MG63 (cell line): ENCODE measurements at regions not wholly inside any gene's neighbourhood (a gene's known extent, or its start where the extent isn't known, plus 50 kb on each side); places are given as distances from the start of the nearest gene placed in this dataset.

Experiments
- DNase-seq: peaks from one replicate; pipeline ENCODE4 v3.0.0-alpha.2; 2020
- H3K27me3 ChIP-seq: fragments of 250-450 bp; sonication (Bioruptor Pico); 2 replicates; pipeline ENCODE4 v1.5.1; 2020; ENCODE audit warnings: mild to moderate bottlenecking, moderate library complexity
- H3K36me3 ChIP-seq: fragments of 250-450 bp; sonication (Bioruptor Pico); 2 replicates; pipeline ENCODE4 v1.5.1; 2020; ENCODE audit warnings: mild to moderate bottlenecking, moderate library complexity
- H3K4me3 ChIP-seq: fragments of 250-450 bp; sonication (Bioruptor Pico); 2 replicates; pipeline ENCODE4 v1.5.1; 2020; ENCODE audit warnings: mild to moderate bottlenecking, moderate library complexity
- H3K9me3 ChIP-seq: fragments of 250-450 bp; sonication (Bioruptor Pico); 2 replicates; pipeline ENCODE4 v1.5.1; 2020; ENCODE audit warnings: mild to moderate bottlenecking, moderate library complexity

- Histone ChIP-seq H3K9me3 (no peaks in the 10 kb centered on the region), H3K36me3 (no peaks in the 10 kb centered on the region), H3K27me3 (no peaks in the 10 kb centered on the region), H3K4me3 (no peak overlapping the region)
- DNase-seq = no peak
These were observed 55.0 kb downstream of the TMEM30B start for GRCh38 chr14:61226015-61226654.

- Histone ChIP-seq H3K4me3 (no peak overlapping the region), H3K27me3 (no peaks in the 10 kb centered on the region), H3K9me3 (no peaks in the 10 kb centered on the region), H3K36me3 (no peaks in the 10 kb centered on the region)
- no peak for DNase-seq
These were observed 55.8 kb downstream of the TMEM30B start for GRCh38 chr14:61225344-61225743.

- DNase-seq = no peak
- no peaks in the 10 kb centered on the region for H3K9me3 ChIP-seq
- H3K36me3 ChIP-seq = no peaks in the 10 kb centered on the region
- H3K4me3 ChIP-seq = no peak overlapping the region
- H3K27me3 ChIP-seq = no peaks in the 10 kb centered on the region
These were observed 57.6 kb downstream of the TMEM30B start for GRCh38 chr14:61223552-61223951.

DNA sequence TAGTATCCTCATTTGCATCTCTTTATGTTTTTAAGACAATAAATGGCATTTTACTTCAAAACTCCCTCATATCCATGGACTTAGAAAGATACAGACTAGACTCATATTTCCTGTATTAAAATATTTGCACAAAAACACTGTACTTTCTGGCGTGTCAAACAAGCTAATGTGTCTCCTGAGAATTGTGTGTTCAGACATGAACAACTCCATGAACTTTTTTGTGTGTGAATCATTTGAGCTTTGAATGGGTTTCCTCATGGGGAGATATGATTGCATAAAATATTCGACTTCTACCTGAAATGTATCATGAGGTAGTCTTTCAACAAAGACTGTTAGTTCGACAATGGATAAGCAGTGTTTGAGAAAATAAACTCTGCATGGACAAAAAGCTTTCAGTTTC lies 58.8 kb downstream of the TMEM30B start:
- Histone ChIP-seq H3K27me3 (no peaks in the 10 kb centered on the region), H3K36me3 (no peaks in the 10 kb centered on the region), H3K9me3 (no peaks in the 10 kb centered on the region), H3K4me3 (no peak overlapping the region)
- no peak for DNase-seq

DNA sequence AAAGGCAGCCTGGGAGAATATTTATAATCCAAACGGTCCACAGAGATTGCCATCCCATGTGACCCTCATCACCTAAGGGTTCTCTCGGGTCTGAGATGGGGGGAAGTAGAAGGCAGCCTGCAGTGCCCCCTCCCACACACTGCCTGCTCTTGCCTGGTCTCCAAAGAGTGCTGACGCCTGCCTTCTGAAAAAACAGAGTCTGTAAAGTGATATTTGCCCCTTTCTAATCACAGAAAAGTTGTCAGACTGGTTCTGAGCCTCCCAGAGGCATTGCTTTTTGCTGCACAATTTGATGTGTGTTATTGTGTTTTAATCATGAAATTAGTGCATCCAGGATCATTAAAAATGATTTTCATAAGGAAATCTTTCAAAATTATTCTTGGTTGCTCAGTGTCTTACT lies 59.2 kb downstream of the TMEM30B start:
- Histone ChIP-seq H3K4me3 (no peak overlapping the region), H3K9me3 (no peaks in the 10 kb centered on the region), H3K36me3 (no peaks in the 10 kb centered on the region), H3K27me3 (no peaks in the 10 kb centered on the region)
- no peak for DNase-seq

- no peaks in the 10 kb centered on the region for H3K36me3 ChIP-seq
- H3K9me3 ChIP-seq = no peaks in the 10 kb centered on the region
- no peak for DNase-seq
- no peaks in the 10 kb centered on the region for H3K27me3 ChIP-seq
- no peak overlapping the region for H3K4me3 ChIP-seq
These were observed 61.5 kb downstream of the TMEM30B start for GRCh38 chr14:61219673-61220072.

- no peaks in the 10 kb centered on the region for H3K36me3 ChIP-seq
- H3K27me3 ChIP-seq = no peaks in the 10 kb centered on the region
- H3K4me3 ChIP-seq = no peak overlapping the region
- H3K9me3 ChIP-seq = no peaks in the 10 kb centered on the region
- no peak for DNase-seq
These were observed 61.9 kb downstream of the TMEM30B start for GRCh38 chr14:61219256-61219655.

GRCh38 chr14:61218767-61219166 lies 62.4 kb downstream of the TMEM30B start:
- no peak for DNase-seq

GRCh38 chr14:61218157-61218556 lies 63.0 kb downstream of the TMEM30B start:
- DNase-seq = no peak
- Histone ChIP-seq H3K4me3 (no peak overlapping the region), H3K27me3 (no peaks in the 10 kb centered on the region), H3K36me3 (no peaks in the 10 kb centered on the region), H3K9me3 (no peaks in the 10 kb centered on the region)

More at GRCh38 chr14:61218767-61219166, 62.4 kb downstream of the TMEM30B start:
- Histone ChIP-seq H3K4me3 (no peak overlapping the region), H3K9me3 (no peaks in the 10 kb centered on the region), H3K36me3 (no peaks in the 10 kb centered on the region), H3K27me3 (no peaks in the 10 kb centered on the region)

DNA sequence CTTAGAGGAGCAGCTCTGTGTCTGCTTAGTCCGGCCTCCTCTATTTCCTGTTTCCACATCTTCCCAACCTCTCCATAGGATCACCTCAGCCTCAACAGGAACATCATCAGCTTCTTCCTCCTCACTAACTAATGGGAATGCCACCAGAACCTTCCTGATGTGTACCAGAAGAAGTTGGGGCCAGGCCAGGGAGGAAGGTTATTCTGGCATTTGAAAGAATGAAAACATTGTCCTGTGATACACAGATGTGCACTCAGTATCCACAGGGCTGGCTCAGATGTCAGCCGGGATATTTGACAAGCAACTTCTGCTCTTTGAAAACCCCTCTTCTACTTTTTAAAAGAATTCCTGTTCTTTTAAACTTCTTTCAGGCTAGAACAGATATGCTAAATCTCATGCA lies 63.6 kb downstream of the TMEM30B start:
- no peaks in the 10 kb centered on the region for H3K36me3 ChIP-seq
- no peaks in the 10 kb centered on the region for H3K27me3 ChIP-seq
- H3K9me3 ChIP-seq = no peaks in the 10 kb centered on the region
- no peak for DNase-seq
- H3K4me3 ChIP-seq = no peak overlapping the region

GRCh38 chr14:61215222-61216020 lies 65.7 kb downstream of the TMEM30B start:
- no peaks in the 10 kb centered on the region for H3K9me3 ChIP-seq
- no peaks in the 10 kb centered on the region for H3K27me3 ChIP-seq
- no peaks in the 10 kb centered on the region for H3K36me3 ChIP-seq
- DNase-seq = peak; percentile 32
- no peak overlapping the region for H3K4me3 ChIP-seq

DNA sequence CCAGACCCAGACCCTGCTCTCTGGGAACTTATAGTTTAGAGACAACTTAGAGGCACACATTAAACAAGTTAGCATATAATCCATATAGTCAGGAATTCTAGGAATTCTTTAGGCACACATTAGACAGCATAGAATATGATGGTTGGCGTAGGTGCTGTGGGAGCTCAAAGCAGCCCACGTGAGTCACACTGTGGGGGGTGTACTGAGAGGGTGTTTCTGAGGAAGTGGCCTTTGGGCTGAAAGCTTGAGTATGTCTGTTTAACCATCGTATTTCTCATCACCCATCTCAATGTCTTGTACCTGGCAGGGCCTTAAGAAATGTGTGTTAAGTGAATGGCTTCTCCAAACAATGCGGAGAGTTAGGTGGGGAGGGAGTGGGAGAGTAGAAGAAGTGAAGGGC lies 67.2 kb downstream of the TMEM30B start:
- no peak for DNase-seq
- Histone ChIP-seq H3K9me3 (no peaks in the 10 kb centered on the region), H3K27me3 (no peaks in the 10 kb centered on the region), H3K4me3 (no peak overlapping the region), H3K36me3 (no peaks in the 10 kb centered on the region)

GRCh38 chr14:61213191-61213621 lies 67.9 kb downstream of the TMEM30B start:
- H3K27me3 ChIP-seq = no peaks in the 10 kb centered on the region
- no peak for DNase-seq
- no peaks in the 10 kb centered on the region for H3K9me3 ChIP-seq
- H3K4me3 ChIP-seq = no peak overlapping the region
- no peaks in the 10 kb centered on the region for H3K36me3 ChIP-seq

- no peaks in the 10 kb centered on the region for H3K9me3 ChIP-seq
- DNase-seq = no peak
- H3K27me3 ChIP-seq = no peaks in the 10 kb centered on the region
- no peaks in the 10 kb centered on the region for H3K36me3 ChIP-seq
- no peak overlapping the region for H3K4me3 ChIP-seq
These were observed 68.6 kb downstream of the TMEM30B start for GRCh38 chr14:61212546-61212945.

DNA sequence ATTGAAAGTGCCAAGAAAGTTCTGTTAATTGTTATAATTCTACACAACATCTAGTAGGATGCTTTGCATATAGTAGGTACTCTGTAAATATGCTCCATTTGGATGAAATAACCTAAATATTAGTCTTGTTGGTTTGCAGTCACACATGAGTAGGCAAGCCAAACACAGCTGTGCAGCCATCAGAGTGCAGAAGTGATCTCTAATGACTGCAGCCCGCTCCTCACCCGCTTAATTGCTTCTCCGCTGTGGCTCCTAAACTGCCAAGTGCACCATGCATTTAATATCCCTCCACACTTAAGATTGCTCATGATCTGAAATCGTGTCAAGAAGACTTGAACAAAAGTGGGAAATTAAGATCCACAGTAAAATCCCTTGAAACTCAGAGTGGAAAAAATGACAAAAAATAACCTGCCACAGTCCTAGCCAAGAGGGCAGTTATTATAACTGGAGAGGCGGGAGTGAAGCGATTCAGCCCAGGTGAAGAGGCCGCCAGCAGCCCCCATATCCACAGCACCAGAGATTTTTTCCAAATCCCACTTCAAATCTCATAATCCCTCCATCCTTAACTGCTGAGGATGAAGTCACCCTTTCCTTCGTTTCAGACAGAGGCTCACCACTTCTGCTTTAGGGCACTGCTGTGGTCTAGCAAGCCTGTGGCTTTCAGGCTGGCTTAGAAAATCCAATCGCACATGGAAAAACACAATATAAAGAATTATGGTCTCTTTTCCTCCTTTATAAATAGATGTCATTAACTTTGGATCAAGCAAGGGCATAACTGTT lies 69.5 kb downstream of the TMEM30B start:
- Histone ChIP-seq H3K4me3 (no peak overlapping the region), H3K9me3 (no peaks in the 10 kb centered on the region), H3K36me3 (no peaks in the 10 kb centered on the region), H3K27me3 (no peaks in the 10 kb centered on the region)
- no peak for DNase-seq

- Histone ChIP-seq H3K4me3 (no peak overlapping the region), H3K27me3 (no peaks in the 10 kb centered on the region), H3K9me3 (no peaks in the 10 kb centered on the region), H3K36me3 (no peaks in the 10 kb centered on the region)
- DNase-seq = no peak
These were observed 77.9 kb downstream of the TMEM30B start for GRCh38 chr14:61203081-61203753.

GRCh38 chr14:61202124-61202523 lies 79.0 kb downstream of the TMEM30B start:
- no peaks in the 10 kb centered on the region for H3K27me3 ChIP-seq
- H3K4me3 ChIP-seq = no peak overlapping the region
- H3K36me3 ChIP-seq = no peaks in the 10 kb centered on the region
- H3K9me3 ChIP-seq = no peaks in the 10 kb centered on the region
- no peak for DNase-seq
